ENCODE measurements at regions not wholly inside any gene's neighbourhood (a gene's known extent, or its start where the extent isn't known, plus 50 kb on each side); places are given as distances from the start of the nearest gene placed in this dataset.

DNA sequence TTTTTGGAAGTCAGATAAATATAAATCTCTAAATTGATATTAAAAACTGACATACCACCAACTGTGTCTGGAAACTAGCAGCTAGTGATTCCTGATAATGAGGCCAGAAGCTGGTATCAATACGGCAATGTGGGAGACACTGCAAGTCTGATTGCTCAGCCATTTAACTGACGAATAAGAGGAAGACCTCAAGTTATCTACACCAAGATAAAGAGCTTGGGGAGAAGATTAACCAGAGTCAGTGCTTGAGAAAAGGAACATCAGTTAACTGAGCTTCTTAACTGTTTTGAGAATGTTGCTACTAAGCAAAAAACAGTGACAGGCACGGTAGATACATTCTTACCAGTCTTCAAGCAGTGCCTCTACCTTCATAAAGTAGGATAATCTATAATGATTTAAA lies 140.4 kb upstream of the TENT5A start:
- no peaks in the 10 kb centered on the region for H3K79me2 ChIP-seq (ENCODE audit: insufficient read depth, low read depth, low read length)
- no peaks in the 10 kb centered on the region for H3K9me3 ChIP-seq (ENCODE audit: low read length)
- no TSS peak for BruUV-seq (replicated peaks)
- no peak overlapping the region for H3K27ac ChIP-seq (ENCODE audit: low read depth, low read length, poor library complexity, severe bottlenecking)
- intact Hi-C loops (cut with micrococcal nuclease; ENCODE audit: unreplicated experiment) = no loop called here
- ChIA-PET POLR2A (interaction anchor here (0.6 to 0.8 kb wide), 2 partner anchors 329 to 1656 kb away, joined by 3 read pairs; no protein-coding TSS in a partner anchor), CTCF (ENCODE audit: unreplicated experiment) (no interaction called here)
- TF ChIP-seq EZH2phosphoT487 (IDR thresholded peaks at IDR 0.05; ENCODE audit: borderline replicate concordance, low read depth, low read length) = no peak
- TF ChIP-seq, protein P1, sequence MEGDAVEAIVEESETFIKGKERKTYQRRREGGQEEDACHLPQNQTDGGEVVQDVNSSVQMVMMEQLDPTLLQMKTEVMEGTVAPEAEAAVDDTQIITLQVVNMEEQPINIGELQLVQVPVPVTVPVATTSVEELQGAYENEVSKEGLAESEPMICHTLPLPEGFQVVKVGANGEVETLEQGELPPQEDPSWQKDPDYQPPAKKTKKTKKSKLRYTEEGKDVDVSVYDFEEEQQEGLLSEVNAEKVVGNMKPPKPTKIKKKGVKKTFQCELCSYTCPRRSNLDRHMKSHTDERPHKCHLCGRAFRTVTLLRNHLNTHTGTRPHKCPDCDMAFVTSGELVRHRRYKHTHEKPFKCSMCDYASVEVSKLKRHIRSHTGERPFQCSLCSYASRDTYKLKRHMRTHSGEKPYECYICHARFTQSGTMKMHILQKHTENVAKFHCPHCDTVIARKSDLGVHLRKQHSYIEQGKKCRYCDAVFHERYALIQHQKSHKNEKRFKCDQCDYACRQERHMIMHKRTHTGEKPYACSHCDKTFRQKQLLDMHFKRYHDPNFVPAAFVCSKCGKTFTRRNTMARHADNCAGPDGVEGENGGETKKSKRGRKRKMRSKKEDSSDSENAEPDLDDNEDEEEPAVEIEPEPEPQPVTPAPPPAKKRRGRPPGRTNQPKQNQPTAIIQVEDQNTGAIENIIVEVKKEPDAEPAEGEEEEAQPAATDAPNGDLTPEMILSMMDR (conservative IDR thresholded peaks at IDR 0.05; ENCODE audit: low read length) = no peak
- H3K4me3 ChIP-seq (ENCODE audit: low read depth, low read length, poor library complexity, severe bottlenecking) = no peak overlapping the region
- no peaks in the 10 kb centered on the region for H4K20me1 ChIP-seq (ENCODE audit: insufficient read depth, low read length)
- no peak for DNase-seq (ENCODE audit: low spot score)
- H3K4me1 ChIP-seq (ENCODE audit: insufficient read depth, low read length, poor library complexity, severe bottlenecking) = no peaks in the 10 kb centered on the region
- no peak overlapping the region for H2AFZ ChIP-seq (ENCODE audit: low read length)
- H3K9me2 ChIP-seq (ENCODE audit: insufficient read depth, low read length) = no peaks in the 10 kb centered on the region
- H3K4me2 ChIP-seq (ENCODE audit: low read length) = no peak overlapping the region
- H3K36me3 ChIP-seq (ENCODE audit: insufficient read depth, low read length) = no peaks in the 10 kb centered on the region

DNA sequence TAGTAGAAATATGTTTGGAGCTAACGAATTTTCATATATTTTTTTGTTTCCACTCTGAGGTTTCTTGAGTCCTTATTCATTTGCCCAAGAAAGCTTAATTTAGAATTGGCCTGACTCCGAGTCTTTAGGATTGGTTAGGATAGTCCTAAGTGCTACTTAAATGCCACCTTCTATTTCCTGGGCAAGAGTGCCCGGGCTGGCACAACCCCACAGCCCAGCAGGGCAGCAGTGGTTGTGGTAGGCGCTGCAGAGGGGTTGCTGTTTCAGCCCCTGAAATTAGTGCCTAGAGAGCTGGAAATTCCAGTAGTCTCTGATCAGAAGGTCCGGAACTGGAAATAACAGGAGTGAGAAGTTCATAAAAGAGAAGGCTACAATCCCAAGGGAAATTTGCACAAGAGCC lies 139.4 kb upstream of the TENT5A start:
- BruUV-seq (replicated peaks) = no TSS peak
- Histone ChIP-seq H3K4me2 (ENCODE audit: low read length) (no peak overlapping the region), H3K27ac (ENCODE audit: low read depth, low read length, poor library complexity, severe bottlenecking) (no peak overlapping the region), H3K9me3 (ENCODE audit: low read length) (no peaks in the 10 kb centered on the region), H3K4me1 (ENCODE audit: insufficient read depth, low read length, poor library complexity, severe bottlenecking) (no peaks in the 10 kb centered on the region), H3K36me3 (ENCODE audit: insufficient read depth, low read length) (no peaks in the 10 kb centered on the region), H3K9me2 (ENCODE audit: insufficient read depth, low read length) (no peaks in the 10 kb centered on the region), H3K4me3 (ENCODE audit: low read depth, low read length, poor library complexity, severe bottlenecking) (no peak overlapping the region), H3K79me2 (ENCODE audit: insufficient read depth, low read depth, low read length) (no peaks in the 10 kb centered on the region), H4K20me1 (ENCODE audit: insufficient read depth, low read length) (no peaks in the 10 kb centered on the region), H2AFZ (ENCODE audit: low read length) (no peak overlapping the region)
- intact Hi-C loops (cut with micrococcal nuclease; ENCODE audit: unreplicated experiment) = no loop called here
- TF ChIP-seq EZH2phosphoT487 (IDR thresholded peaks at IDR 0.05; ENCODE audit: borderline replicate concordance, low read depth, low read length) = no peak
- TF ChIP-seq, protein P1 (conservative IDR thresholded peaks at IDR 0.05; ENCODE audit: low read length) = no peak
- POLR2A ChIA-PET = interaction anchor here (0.7 to 1.1 kb wide), 3 partner anchors 52 to 328 kb away, joined by 3 read pairs; no protein-coding TSS in a partner anchor
- CTCF ChIA-PET (ENCODE audit: unreplicated experiment) = no interaction called here
- no peak for DNase-seq (ENCODE audit: low spot score)

- H3K79me2 ChIP-seq (ENCODE audit: insufficient read depth, low read depth, low read length) = no peaks in the 10 kb centered on the region
- no peak overlapping the region for H2AFZ ChIP-seq (ENCODE audit: low read length)
- DNase-seq (ENCODE audit: low spot score) = no peak
- BruUV-seq (replicated peaks) = no TSS peak
- no peak overlapping the region for H3K4me3 ChIP-seq (ENCODE audit: low read depth, low read length, poor library complexity, severe bottlenecking)
- POLR2A ChIA-PET = interaction anchor here (0.6 to 1.0 kb wide), 2 partner anchors 11 to 109 kb away, joined by 3 read pairs; no protein-coding TSS in a partner anchor
- no peak overlapping the region for H3K4me2 ChIP-seq (ENCODE audit: low read length)
- no peak overlapping the region for H3K27ac ChIP-seq (ENCODE audit: low read depth, low read length, poor library complexity, severe bottlenecking)
- intact Hi-C loops (cut with micrococcal nuclease; ENCODE audit: unreplicated experiment) = no loop called here
- H4K20me1 ChIP-seq (ENCODE audit: insufficient read depth, low read length) = no peaks in the 10 kb centered on the region
- no peaks in the 10 kb centered on the region for H3K9me2 ChIP-seq (ENCODE audit: insufficient read depth, low read length)
- no peaks in the 10 kb centered on the region for H3K36me3 ChIP-seq (ENCODE audit: insufficient read depth, low read length)
- CTCF ChIA-PET (ENCODE audit: unreplicated experiment) = no interaction called here
- TF ChIP-seq, protein P1 (conservative IDR thresholded peaks at IDR 0.05; ENCODE audit: low read length) = no peak
- TF ChIP-seq EZH2phosphoT487 (IDR thresholded peaks at IDR 0.05; ENCODE audit: borderline replicate concordance, low read depth, low read length) = no peak
- H3K4me1 ChIP-seq (ENCODE audit: insufficient read depth, low read length, poor library complexity, severe bottlenecking) = no peaks in the 10 kb centered on the region
- no peaks in the 10 kb centered on the region for H3K9me3 ChIP-seq (ENCODE audit: low read length)
Measured at GRCh38 chr6:81890846-81891245, 138.4 kb upstream of the TENT5A start.

All from OCI-LY7 (cell line).